Sigmoid colon (tissue), 6 donors: ENCODE measurements at regions not wholly inside any gene's neighbourhood (a gene's known extent, or its start where the extent isn't known, plus 50 kb on each side); places are given as distances from the start of the nearest gene placed in this dataset.

Experiments
- DNase-seq: peaks from one replicate; pipeline ENCODE4 v3.0.0-alpha.2; 2019
- H3K27ac ChIP-seq, 4 donors: fragments of 200-600 bp; sonication (generic); one replicate each; pipeline ENCODE4 v1.5.1; 2016 to 2019; ENCODE audit warnings: mild to moderate bottlenecking in 1 of 4
- H3K27me3 ChIP-seq, 3 donors: fragments of 200-600 bp; sonication (generic); one replicate each; pipeline ENCODE4 v1.5.1; 2019; ENCODE audit warnings: mild to moderate bottlenecking in 1 of 3
- H3K36me3 ChIP-seq, 4 donors: fragments of 200-600 bp; sonication (generic); one replicate each; pipeline ENCODE4 v1.5.1; 2016 to 2019
- H3K4me1 ChIP-seq, 4 donors: fragments of 200-600 bp; sonication (generic); one replicate each; pipeline ENCODE4 v1.5.1; 2017 to 2019
- H3K4me3 ChIP-seq, 4 donors: fragments of 200-600 bp; sonication (generic); one replicate each; pipeline ENCODE4 v1.5.1; 2017 to 2019; ENCODE audit warnings: mild to moderate bottlenecking in 2 of 4, moderate library complexity in 1 of 4
- H3K9me3 ChIP-seq, 4 donors: fragments of 200-600 bp in 3 of 4; sonication (generic) in 3 of 4; one replicate each; pipeline versions ENCODE4 v1.5.1 to v1.6.1; 2013 to 2019
- CTCF ChIP-seq, 4 experiments: fragments of 450-650 bp in 3 of 4; fragments of 200-600 bp in 1 of 4; IDR thresholded peaks; one replicate each; pipeline ENCODE4 v1.5.1; 2016 to 2019; ENCODE audit warnings: antibody characterized with exemption in 4 of 4, mild to moderate bottlenecking in 3 of 4, moderate library complexity in 2 of 4
- EP300 ChIP-seq, 4 donors: sonication (generic); formaldehyde crosslinking; IDR thresholded peaks; one replicate each; pipeline ENCODE4 v1.6.1; 2017; ENCODE audit warnings: antibody characterized with exemption in 4 of 4
- POLR2A ChIP-seq, 2 donors: fragments of 450-650 bp; IDR thresholded peaks; one replicate each; pipeline ENCODE4 v1.6.1; 2016; ENCODE audit warnings: antibody characterized with exemption in 2 of 2, mild to moderate bottlenecking in 2 of 2, moderate library complexity in 2 of 2
- POLR2AphosphoS5 ChIP-seq, 4 donors: sonication (generic); formaldehyde crosslinking; IDR thresholded peaks; one replicate each; pipeline ENCODE4 v1.6.1; 2017; ENCODE audit warnings: antibody characterized with exemption in 4 of 4
- WGBS, 2 donors: extraction: QIAGEN DNeasy Blood & Tissue Kit; methylation state at CpG; one replicate each; pipeline ENCODE4 v1.1.7; 2013; 5-methylcytosine and 5-hydroxymethylcytosine counted together
- intact Hi-C: fragments of 100-400 bp; cut with DNase I; formaldehyde crosslinking; loops from one replicate; pipeline ENCODE4 v1.15.1; 2023
- donor health status: healthy with polysubstance abuse.
- donor health status: healthy.

GRCh38 chr5:154559398-154560276 lies 81.6 kb upstream of the HAND1 start:
- H3K36me3 ChIP-seq: no peaks in the 10 kb centered on the region
- WGBS, 2 donors: 77 to 84% methylated on average over 6 of the region's 6 CpGs
- H3K27me3 ChIP-seq: no peaks in the 10 kb centered on the region
- intact Hi-C loops: no loop called here
- no peaks in the 10 kb centered on the region for H3K9me3 ChIP-seq
- no peak for DNase-seq
- no peak overlapping the region for H3K27ac ChIP-seq
- H3K4me3 ChIP-seq: no peak overlapping the region
- TF ChIP-seq EP300 (IDR thresholded peaks at IDR 0.05) (no peak), CTCF (IDR thresholded peaks at IDR 0.05) (no peak), POLR2A (IDR thresholded peaks at IDR 0.05) (no peak), POLR2AphosphoS5 (IDR thresholded peaks at IDR 0.05) (no peak)
- H3K4me1 ChIP-seq: no peaks in the 10 kb centered on the region

DNA sequence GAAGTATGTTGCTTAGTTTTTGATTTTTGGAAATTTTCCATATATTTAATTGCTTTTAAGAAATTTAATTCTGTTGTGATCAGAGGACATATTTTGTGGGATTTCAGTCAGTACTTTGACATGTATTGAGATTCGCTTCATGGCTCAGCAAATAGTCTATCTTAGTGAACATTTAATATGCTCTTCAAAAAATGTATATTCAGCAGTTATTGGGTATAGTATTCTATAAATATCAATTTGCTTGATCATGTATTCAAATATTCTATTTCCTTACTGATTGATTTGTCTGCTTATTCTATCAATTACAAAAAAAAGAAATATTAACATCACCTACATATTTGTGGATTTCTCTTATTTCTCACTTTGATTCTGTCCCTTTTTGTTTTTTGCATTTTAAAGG lies 79.5 kb upstream of the HAND1 start:
- Histone ChIP-seq H3K27ac (no peak overlapping the region), H3K4me1 (no peaks in the 10 kb centered on the region), H3K9me3 (peaks cover 0 to 8% (median 2%) of the 10 kb centered on the region in 4 donors), H3K27me3 (no peaks in the 10 kb centered on the region), H3K36me3 (no peaks in the 10 kb centered on the region), H3K4me3 (no peak overlapping the region)
- no peak for DNase-seq
- 78 to 91% methylated on average over 1 of the region's 1 CpG for WGBS, 2 donors
- intact Hi-C loops: no loop called here
- TF ChIP-seq CTCF (IDR thresholded peaks at IDR 0.05) (no peak), POLR2AphosphoS5 (IDR thresholded peaks at IDR 0.05) (no peak), POLR2A (IDR thresholded peaks at IDR 0.05) (no peak), EP300 (IDR thresholded peaks at IDR 0.05) (no peak)

DNA sequence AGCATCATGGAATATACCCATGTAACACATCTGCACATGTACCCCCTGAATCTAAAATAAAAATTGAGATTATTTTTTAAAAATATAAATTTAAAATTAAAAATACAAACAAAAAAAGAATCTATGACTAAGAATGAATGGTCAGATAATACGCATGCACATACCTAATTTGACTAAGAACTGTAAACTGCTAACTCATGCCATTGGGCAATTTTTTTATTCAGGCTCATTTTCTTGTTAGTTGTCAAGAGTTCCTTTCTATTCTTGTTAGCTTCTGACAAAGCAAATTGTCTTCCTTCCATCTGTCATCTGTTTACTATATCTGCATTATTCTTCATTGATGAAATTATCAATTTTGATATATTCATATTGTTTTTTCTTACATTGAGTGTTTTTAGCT lies 69.5 kb upstream of the HAND1 start:
- no peak for TF ChIP-seq POLR2A (IDR thresholded peaks at IDR 0.05)
- no peak for TF ChIP-seq CTCF (IDR thresholded peaks at IDR 0.05)
- no peak for TF ChIP-seq EP300 (IDR thresholded peaks at IDR 0.05)
- TF ChIP-seq POLR2AphosphoS5 (IDR thresholded peaks at IDR 0.05): no peak
- Histone ChIP-seq H3K9me3 (no peaks in the 10 kb centered on the region), H3K4me3 (no peak overlapping the region), H3K36me3 (no peaks in the 10 kb centered on the region), H3K27me3 (no peaks in the 10 kb centered on the region), H3K27ac (no peak overlapping the region), H3K4me1 (peaks cover 0 to 21% (median 15%) of the 10 kb centered on the region in 4 donors)
- 77 to 88% methylated on average over 1 of the region's 1 CpG for WGBS, 2 donors
- intact Hi-C loops: no loop called here
- no peak for DNase-seq

DNA sequence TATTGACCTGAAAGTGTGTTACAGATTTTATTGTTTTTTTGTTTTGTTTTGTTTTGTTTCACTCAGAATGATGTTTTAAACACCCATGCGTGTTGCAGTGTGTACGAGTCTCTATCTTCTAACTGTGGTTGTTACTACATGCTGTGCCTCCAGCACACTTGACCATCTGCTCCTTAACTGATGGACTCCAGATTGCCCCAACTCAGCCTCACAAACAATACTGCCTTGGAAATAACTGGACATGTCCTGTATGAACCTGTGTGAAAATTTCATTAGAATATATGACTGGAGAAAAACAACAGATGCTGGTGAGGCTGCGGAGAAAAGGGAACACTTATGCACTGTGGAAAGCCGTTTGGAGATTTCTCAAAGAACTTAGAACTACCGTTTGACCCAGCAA lies 68.7 kb upstream of the HAND1 start:
- 80 to 89% methylated on average over 5 of the region's 5 CpGs for WGBS, 2 donors
- intact Hi-C loops: no loop called here
- TF ChIP-seq CTCF (IDR thresholded peaks at IDR 0.05) (no peak), EP300 (IDR thresholded peaks at IDR 0.05) (no peak), POLR2A (IDR thresholded peaks at IDR 0.05) (no peak), POLR2AphosphoS5 (IDR thresholded peaks at IDR 0.05) (no peak)

More for the DNA sequence above, 68.7 kb upstream of the HAND1 start:
- Histone ChIP-seq H3K27me3 (no peaks in the 10 kb centered on the region), H3K27ac (no peak overlapping the region), H3K9me3 (no peaks in the 10 kb centered on the region), H3K4me3 (no peak overlapping the region), H3K4me1 (peaks cover 0 to 29% (median 23%) of the 10 kb centered on the region in 4 donors), H3K36me3 (no peaks in the 10 kb centered on the region)
- DNase-seq: no peak
